ENCODE measurements at regions not wholly inside any gene's neighbourhood (a gene's known extent, or its start where the extent isn't known, plus 50 kb on each side); places are given as distances from the start of the nearest gene placed in this dataset.
"Not testable (repeated sequence)": the region's sequence is repeated elsewhere in the genome, so short reads cannot be mapped to it uniquely, and the experiment has no call there.

DNA sequence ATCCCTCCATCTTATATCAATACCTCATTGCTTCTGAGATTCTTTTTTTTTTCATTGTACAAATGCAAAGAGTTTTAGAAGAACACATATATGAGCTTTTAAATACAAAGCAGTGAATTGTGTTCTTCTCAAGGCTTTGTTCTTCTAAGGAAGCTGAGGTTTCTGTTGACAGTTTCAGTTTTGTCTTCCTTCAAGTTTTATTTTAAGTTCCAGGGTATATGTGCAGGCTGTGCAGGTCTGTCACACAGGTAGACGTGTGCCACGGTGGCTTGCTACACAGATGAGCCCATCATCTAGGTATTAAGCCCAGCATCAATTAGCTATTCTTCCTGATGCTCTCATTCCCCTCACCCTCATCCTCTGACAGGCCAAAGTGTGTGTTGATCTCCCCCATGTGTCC lies 201.2 kb upstream of the DIPK2B start:
- no peak for DNase-seq (ENCODE audit: low read depth in 2 of 2)

DNA sequence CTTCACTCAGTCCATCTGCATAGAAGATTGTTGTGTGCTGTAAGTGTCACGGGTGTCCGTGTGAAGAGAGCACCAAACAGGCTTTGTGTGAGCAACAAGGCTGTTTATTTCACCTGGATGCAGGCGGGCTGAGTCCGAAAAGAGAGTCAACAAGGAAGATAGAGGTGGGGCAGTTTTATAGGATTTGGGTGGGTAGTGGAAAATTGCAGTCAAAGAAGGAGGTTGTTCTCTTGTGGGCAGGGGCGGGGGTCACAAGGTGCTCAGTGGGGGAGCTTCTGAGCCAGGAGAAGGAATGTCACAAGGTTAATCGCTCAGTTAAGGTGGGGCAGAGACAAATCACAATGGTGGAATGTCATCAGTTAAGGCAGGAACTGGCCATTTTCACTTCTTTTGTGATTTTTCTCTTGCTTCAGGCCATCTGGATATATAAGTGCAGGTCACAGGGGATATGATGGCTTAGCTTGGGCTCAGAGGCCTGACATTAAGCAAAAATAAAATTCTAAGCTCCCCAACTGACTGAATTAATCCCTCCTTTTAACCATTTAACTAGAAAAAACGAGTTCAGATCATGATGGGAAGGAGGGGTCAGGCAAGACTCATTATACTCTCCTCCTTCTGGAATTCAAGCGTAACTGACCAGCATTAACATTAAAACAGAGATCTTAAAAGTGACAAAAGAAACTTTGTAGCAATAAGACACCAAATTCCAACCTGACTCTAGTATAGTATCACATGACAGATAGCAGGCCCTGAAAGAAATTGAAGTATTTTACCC lies 200.5 kb upstream of the DIPK2B start:
- DNase-seq (ENCODE audit: low read depth in 2 of 2): not testable (repeated sequence)

DNA sequence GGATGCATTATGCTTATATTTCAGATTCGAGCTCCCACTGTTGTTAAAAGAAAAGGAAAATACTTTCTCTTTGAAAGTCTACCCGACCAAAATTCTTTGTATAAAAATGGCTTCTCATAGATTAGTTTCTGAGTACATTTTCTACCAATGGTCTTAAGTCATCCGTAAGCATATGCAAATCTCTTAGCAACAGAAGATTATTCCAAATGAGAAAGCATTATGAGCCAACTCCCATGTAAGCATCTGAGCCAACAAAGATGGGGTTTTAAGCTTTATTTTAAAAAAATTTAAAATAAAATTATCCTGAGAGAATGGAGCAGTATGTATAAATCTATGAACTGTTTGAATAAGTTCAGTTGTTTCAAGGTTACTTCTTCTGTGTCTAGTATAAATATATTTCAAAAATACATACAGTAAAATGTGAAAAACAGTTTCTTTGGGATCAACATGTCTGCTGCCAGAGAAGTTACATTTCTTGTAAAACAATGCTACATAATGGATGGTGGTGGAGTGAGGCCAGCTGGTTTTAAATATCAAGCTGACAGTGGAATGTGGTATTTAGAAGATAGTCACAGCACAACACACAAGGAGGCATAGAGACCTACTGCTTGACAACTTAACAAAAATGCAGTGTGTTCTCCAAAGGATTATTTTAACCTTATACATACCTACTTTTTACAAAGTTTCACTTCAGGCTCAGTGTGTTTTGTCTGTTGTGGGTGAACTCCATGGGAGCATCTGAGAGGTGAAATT lies 199.5 kb upstream of the DIPK2B start:
- no peak for DNase-seq (ENCODE audit: low read depth in 2 of 2)

DNA sequence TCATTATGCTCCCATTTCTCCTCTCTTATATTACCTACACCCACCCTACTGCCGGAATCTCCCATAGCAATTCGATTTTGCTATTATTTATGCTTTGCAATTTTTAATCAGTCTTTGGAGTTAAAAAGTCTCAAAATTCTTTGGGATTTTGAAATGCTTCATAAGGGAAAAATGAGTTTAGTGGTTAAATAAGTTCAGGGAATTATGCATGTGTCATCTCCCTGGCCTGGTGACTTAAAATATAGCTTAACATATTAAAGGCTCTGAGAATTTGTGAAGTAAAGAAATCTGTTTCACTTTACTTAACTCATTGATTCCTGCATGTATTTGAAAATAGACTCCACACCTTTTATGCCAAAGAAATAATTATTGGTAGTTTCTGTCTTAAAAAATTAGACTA lies 185.1 kb upstream of the DIPK2B start:
- DNase-seq (ENCODE audit: low read depth in 2 of 2): no peak

DNA sequence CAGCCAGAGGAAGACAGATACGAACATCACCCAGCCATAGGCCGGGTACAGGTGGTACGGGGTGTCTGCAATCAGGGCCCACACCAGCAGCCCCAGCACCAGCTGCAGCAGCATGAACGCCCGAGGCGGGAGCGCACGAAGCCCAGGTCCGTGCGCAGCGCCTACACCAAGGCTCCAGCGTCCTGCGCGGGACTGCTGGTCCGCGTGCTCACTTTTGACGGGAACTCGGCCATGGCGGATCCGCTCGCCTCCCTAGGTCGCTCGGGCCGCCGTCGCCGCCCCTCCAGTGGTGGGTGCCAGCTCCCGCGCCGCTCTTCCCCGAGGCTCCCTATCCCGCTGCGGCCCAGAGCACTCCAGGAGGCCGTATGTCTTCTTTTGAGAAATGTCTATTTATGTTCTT lies 181.2 kb upstream of the DIPK2B start:
- no peak for DNase-seq (ENCODE audit: low read depth in 2 of 2)

DNA sequence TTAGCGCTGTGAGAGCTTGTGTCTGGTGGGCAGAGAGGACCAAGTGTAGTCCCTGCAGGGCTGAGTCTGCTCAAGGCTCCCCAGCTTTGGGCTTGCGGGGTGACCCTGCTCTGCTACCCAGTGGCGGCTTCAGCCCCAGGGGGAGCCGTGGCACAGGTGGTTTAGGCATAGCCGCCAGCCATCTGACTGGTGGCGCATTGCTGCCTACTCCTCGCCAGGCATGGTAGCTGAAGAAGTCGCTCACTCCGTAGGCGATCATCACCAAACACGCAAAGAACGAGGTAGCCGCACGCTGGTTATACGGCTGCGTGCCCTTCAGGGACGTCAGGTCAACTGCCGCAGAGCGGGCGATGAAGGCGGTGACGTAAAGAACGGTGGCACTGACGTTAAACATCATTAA lies 180.7 kb upstream of the DIPK2B start:
- DNase-seq (ENCODE audit: low read depth in 2 of 2): no peak

DNA sequence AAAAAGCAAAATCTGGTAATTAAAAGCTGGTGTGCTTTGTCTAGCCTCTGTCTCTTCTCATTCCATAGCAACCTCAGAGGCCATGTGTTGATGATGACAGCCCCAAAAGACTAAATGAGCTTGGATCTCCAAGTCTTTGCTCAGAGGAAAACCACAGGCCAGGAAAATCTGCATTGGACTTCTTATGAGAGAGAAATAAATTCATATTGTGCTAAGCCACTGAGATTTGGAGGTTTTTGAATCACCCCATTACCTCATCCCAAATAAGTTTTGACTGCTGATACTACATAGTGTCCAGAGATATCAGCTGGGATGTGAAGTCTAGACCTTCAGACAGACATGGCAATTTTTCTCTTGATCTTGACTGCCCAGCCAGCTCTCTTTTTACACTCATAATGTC lies 178.6 kb upstream of the DIPK2B start:
- DNase-seq (ENCODE audit: low read depth in 2 of 2): no peak

DNA sequence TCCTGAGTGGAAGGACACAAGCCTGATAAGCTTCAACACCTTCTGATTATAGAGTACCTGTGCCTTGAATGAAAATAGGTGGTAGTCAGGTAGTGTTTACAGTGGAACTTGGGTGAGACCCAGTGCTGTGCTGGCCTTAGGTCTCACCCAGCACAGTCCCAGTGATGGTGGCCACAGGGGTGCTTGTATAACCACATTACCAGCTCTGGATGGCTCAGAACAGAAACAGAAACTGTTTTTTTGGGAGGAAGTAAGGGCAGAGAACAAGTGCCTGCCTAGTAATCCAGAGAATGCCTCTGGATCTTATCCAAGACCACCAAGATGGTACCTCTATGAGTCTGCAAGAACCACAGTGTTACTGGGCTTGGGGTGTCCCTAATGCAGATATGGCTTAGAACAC lies 171.5 kb upstream of the DIPK2B start:
- DNase-seq (ENCODE audit: low read depth in 2 of 2): no peak

DNA sequence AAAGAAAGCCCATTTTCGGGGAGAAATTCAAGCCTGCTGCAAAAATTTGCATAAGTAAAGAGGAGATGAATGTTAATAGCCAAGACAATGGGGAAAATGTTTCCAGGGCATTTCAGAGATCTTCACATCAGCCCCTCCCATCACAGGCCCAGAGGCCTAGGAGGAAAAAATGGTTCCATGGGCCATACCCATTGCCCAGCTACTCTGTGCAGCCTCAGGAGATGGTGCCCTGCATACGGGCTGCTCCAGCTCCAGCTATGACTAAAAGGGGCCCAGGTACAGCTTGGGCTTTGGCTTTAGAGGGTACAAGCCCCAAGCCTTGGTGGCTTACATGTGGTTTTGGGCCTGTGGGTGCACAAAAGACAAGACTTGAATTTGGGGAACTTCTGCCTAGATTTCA lies 168.0 kb upstream of the DIPK2B start:
- no peak for DNase-seq (ENCODE audit: low read depth in 2 of 2)

DNA sequence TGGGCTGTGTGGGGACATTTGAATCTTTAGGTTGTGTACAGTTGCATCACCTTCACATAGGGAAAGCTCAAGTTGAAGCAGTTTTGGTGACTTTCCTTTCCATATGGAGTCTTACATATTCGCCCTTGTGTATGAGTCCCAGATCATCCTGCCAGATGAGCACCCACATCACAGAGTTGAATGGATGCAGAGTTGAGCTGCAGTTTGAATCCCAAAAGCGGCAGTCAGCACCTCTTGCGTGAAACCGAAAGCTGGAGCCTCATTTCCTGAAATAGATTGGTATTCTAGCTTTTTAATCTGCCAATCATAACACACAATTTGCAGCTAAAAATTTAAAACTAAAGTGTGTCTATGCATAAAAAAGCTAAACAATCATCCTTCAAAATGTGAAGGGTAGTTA lies 162.9 kb upstream of the DIPK2B start:
- no peak for DNase-seq (ENCODE audit: low read depth in 2 of 2)

DNA sequence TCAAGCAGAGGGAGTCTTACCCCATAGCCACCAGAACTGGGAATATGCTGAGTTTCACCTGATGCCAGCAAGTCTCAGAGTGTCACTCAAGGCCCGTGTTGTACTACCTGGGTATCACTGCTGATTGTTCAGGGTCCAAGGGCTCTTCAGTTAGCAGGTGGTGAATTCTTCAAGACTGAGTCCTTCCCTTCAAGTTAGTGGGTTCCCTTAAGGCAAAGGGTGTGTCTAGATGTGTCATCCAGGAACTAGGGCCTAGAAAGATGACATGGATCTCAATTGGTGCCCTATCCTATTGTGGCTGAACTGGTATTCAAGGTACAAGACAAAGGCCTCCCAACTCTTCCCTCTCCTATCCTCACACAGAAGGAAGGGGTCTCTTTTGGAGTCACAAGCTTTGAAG lies 159.9 kb upstream of the DIPK2B start:
- DNase-seq (ENCODE audit: low read depth in 2 of 2): no peak

DNA sequence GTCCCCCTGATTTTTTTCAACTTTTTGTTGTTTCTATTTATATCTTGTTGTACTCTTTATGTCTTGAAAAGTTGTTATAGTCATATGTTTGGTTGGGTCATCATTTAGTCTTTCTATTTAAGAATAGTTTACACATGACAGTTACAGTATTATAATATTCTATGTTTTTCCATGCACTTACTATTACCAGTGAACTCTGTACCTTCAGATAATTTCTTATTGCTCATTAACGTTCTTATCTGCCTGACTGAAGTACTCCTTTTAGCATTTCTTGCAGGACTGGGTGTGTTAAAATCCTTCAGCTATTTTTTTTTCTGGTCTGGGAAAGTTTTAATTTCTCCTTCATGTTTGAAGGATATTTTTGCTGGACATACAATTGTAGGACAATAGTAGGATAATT lies 157.7 kb upstream of the DIPK2B start:
- DNase-seq (ENCODE audit: low read depth in 2 of 2): no peak

DNA sequence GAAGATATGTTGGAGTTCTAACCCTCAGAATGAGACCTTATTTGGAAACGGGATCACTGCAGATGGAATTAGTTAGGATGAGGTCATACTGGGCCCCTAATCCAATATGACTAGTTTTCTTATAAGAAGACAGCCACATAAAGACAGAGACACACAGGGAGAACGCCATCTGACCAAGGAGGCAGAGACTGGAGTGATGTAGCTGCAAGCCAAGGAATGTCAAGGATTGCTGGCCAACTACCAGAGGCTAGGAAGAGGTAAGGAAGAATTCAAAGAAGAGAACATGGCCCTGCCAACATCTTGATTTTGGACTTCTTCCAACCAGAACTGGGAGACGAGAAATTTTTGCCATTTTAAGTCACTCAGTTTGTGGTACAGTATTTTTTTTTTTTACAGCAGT lies 152.8 kb upstream of the DIPK2B start:
- DNase-seq (ENCODE audit: low read depth in 2 of 2): no peak

DNA sequence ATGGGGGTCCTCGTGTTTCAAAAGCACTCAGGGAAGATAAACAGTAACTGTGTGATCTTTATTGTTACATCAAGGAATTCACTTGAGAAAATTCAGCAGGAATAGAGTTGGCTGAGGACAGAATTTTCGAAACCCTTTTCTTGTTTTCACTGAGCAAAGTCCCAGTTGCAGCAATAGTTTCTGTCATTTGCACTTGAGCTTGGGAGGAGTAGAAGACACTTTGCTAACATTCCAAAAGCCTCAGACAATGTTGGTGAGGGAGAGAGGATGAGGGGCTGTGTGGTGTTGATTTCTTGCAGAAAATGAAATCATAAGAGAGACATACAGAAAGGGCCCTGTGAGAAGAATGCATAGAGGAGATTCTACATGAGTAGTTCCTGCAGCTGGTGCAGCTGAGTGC lies 151.9 kb upstream of the DIPK2B start:
- no peak for DNase-seq (ENCODE audit: low read depth in 2 of 2)

DNA sequence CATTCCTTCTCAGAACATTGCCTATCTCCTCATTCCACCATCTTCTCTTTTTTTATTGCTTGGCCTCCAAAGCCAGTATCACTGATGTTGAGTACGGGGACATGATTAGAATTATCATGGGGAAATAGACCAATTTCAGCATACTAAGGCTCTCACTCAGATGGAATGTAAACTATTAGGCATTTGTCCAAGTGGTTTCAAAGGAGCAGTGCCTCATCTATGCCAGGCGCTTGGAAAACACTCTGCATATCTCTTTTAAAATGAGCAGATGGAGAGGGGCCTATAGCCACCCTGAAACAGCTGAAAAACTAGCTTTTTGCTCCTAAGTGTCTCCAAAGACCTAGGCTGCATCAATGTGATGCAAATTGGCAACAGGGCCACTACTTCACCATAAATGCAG lies 150.8 kb upstream of the DIPK2B start:
- DNase-seq (ENCODE audit: low read depth in 2 of 2): no peak

DNA sequence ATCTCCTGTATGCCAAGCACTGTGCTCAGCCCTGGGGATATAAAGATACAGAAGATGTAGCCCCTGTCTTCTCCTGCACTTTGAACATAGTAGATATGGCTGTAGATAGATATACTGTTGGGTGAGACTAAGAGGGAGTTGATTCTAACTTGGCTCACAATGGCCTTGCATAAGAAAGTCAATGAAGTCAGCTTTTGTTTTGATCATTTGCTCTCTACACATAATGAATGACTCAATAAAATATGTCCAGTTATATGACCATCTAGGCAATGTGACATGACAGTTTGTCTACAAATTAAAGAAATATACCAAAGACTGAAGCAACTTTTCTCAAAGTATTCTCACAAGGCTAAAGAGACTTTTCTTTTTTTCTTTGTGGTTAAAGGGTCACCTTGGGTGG lies 147.6 kb upstream of the DIPK2B start:
- DNase-seq (ENCODE audit: low read depth in 2 of 2): no peak

DNA sequence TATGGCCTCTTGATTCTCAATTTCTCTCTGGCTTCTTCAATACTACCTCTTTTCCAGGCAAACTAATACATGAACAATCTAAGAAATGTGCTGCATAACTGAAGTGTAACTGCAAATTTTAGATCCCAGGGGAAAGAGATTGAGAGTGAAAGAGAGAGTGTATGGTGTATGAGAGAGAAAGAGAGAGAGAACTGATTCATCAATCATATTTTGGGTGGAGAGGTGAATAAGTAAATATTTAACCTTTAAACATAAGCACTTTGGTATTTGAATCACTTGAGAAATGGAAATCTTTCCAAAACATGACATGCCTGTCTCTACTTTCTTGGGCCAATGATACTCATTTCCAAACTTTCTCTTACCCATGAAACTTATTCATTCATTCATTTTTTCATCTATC lies 147.2 kb upstream of the DIPK2B start:
- no peak for DNase-seq (ENCODE audit: low read depth in 2 of 2)

DNA sequence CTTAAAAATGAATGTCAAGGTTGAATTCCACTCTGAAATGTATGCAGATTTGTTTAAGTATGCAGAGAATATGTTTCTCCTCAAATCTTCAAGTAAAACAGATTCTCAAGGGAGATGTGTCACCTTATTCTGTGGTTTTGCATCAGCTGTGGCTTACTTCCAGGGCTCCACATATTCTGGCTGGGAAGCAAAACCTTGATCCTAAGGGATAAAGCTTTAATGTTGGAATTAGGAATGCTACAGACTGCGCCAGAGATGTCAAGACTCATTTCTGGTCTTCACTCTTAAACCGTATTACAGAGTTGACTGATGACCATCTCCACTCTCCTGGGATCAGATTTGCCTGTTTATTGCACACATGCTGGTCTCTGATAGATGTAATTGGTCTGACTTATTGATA lies 143.9 kb upstream of the DIPK2B start:
- no peak for DNase-seq (ENCODE audit: low read depth in 2 of 2)

DNA sequence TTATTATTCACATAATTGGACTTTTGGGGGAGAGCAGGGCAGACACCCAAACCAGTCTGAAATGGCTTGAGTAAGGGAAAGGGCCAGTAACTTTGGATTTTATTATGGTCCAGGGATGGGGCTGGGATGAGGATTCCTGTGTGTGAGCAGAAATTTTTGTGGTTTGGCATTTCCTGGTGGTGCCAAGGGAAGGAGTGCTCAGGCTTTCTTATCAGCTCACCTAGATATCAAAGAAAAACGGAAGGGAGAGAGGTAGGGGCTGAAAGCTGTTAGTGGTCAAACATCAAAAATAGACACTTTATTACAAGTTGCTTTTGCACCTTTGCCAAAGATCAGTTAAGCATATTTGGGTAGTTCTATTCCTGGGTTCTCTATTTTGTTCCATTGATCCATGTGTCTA lies 128.5 kb upstream of the DIPK2B start:
- DNase-seq (ENCODE audit: low read depth in 2 of 2): no peak

DNA sequence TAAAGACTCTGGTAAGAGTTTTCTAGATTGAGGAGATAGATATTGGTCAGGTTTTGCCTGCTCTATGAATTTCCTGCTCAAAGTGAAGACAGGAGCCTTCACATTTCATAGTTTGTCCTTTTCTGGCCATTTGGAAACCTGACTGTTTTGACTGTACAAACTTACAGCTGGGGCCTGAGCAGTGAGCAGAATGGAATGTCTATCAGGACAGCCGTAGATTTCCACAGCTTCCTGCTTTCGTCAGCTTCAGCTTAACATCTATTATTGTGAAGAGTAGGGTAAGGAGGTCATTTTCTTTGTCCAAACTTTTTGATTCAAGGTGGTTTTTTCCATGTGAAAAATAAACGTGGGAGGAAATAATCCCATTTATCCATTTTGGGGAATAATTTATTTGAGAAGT lies 124.3 kb upstream of the DIPK2B start:
- DNase-seq (ENCODE audit: low read depth in 2 of 2): no peak

DNA sequence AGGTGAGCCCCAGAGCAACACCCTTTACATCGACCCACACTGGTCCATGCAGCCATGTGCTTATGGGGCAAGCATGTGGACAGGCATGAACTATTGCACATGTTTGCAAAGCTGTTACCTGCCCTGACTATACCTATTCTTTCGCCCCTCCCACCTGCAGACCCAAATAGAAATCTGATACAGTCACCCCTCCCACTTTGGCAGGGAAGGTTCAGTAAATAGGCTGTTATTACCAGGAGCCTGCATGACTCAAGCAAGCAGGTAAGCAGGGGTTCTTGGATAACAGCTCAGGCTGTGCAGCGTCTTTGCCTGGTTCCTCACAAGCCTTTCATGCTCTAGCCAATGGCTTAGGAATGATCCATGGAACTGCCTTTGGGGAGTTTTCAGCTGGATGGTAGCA lies 122.7 kb upstream of the DIPK2B start:
- DNase-seq (ENCODE audit: low read depth in 2 of 2): no peak

DNA sequence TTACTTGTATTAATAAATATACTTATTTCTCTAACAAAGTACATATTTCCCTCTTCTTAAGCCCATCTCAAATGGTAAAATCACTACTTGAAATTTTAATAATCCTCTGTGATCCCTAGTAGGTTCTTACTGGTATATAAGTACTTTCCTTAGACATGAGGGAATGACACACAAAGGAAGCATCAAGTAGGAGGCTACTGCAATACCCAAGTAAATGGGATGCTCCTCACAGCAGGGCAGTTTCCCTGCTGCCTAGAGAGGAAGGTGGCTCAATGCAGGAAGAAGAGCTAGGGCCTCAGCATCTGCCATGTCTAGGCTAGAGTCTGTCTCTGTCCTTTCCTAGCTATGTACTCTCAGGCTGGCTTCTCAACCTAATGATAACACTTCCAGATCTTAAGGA lies 122.1 kb upstream of the DIPK2B start:
- DNase-seq (ENCODE audit: low read depth in 2 of 2): no peak

DNA sequence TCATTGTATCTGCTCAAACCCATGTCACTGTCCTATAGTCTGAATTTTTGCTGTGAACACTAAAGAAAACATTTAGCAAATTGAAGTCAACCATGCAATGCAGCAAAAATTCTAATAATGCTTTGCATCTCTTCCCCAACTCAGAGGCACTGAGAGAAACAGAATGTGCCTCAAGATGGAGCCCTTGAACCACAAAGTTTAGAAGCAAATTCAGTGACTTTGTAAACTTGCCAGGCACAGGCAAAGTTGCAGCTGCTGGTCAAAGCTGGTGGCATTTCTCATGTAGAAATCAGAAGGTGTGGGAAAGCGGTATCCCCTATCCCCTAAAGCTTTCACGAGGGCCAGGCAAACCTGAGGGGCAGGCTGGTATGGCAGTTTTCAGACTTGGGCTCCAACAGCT lies 121.7 kb upstream of the DIPK2B start:
- no peak for DNase-seq (ENCODE audit: low read depth in 2 of 2)

DNA sequence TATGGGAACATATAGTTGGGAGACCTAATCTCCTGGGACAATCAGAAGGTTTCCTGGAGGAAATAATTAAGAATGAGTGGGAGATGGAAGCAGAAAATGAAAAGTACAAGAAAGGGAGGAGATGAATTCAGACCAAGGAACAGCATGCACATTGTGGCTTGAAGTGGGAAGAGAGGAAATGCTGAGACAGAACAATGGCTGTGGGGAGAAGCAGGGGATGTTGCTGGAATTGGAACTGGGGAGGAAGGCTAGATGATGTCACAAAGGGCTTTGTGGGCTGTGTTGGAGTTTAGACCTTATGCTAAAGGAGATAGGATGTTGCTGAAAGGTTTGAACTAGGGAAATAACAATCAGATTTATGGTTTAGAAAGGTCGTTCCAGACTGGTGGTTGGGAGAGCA lies 119.5 kb upstream of the DIPK2B start:
- DNase-seq (ENCODE audit: low read depth in 2 of 2): no peak

All from stimulated activated CD4-positive, alpha-beta T cell treated with anti-CD3 and anti-CD28 coated beads, Interleukin-12 subunit alpha, Interleukin-12 subunit beta, amount 100 ng/mL, for 24 hours (primary cell).